ENCODE measurements at regions not wholly inside any gene's neighbourhood (a gene's known extent, or its start where the extent isn't known, plus 50 kb on each side); places are given as distances from the start of the nearest gene placed in this dataset.
"Not testable (repeated sequence)": the region's sequence is repeated elsewhere in the genome, so short reads cannot be mapped to it uniquely, and the experiment has no call there.

DNA sequence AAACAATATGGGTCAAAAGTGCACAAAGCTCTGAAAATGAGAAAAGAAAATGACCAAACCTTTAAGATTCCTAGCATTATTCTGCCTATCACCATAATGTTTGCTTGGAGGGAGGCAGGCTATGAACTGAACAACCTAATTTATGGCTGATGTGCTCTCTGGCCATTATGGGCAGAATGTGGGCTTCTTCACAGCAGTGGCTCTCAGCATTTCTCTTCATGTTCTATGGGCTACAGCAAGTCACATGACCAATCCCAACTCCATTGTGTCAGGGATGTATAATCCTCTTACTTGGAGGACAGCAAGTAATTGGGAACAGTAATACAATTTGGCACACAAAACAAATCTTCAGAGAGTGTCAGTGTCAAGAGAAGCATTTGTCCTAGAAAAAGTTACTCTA is 90.3 kb upstream of the ZNF658 start:
- TF ChIP-seq, protein P1, sequence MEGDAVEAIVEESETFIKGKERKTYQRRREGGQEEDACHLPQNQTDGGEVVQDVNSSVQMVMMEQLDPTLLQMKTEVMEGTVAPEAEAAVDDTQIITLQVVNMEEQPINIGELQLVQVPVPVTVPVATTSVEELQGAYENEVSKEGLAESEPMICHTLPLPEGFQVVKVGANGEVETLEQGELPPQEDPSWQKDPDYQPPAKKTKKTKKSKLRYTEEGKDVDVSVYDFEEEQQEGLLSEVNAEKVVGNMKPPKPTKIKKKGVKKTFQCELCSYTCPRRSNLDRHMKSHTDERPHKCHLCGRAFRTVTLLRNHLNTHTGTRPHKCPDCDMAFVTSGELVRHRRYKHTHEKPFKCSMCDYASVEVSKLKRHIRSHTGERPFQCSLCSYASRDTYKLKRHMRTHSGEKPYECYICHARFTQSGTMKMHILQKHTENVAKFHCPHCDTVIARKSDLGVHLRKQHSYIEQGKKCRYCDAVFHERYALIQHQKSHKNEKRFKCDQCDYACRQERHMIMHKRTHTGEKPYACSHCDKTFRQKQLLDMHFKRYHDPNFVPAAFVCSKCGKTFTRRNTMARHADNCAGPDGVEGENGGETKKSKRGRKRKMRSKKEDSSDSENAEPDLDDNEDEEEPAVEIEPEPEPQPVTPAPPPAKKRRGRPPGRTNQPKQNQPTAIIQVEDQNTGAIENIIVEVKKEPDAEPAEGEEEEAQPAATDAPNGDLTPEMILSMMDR (IDR thresholded peaks at IDR 0.05): not testable (repeated sequence)
- not testable (repeated sequence) for TF ChIP-seq POLR2A (IDR thresholded peaks at IDR 0.05)

All from body of pancreas (tissue), 4 donors.